ENCODE measurements at regions not wholly inside any gene's neighbourhood (a gene's known extent, or its start where the extent isn't known, plus 50 kb on each side); places are given as distances from the start of the nearest gene placed in this dataset.

DNA sequence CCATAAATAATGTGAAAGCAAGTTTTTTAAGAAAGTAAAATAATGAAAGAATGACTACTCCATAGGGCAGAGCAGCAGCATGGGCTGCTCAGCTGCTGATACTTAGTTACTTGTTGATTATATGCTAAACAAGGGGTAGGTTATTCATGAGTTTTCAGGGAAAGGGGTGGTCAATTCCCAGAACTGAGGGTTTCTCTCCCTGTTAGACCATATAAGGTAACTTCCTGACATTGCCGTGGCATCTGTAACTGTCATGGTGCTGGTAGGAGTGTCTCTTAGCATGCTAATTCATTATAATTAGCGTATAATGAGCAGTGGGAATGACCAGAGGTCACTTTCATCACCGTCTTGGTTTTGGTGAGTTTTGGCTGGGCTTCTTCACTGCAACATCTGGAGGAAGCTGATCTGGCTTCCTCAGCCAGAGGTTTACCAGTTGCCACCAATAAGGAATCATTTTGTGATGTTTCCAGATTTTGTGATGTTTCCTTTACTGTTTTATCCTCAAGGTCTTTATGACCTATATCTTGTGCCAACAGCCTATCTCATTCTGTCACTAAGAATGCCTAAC lies 121.8 kb upstream of the CHL1 start:
- peak overlapping the region in 1 of 21 experiments; percentile 58 for H3K27ac ChIP-seq
- H3K4me3 ChIP-seq: no peak overlapping the region

GRCh38 chr3:75260-75659 lies 121.3 kb upstream of the CHL1 start:
- Histone ChIP-seq H3K4me3 (no peak overlapping the region), H3K27ac (peak overlapping the region in 1 of 21 experiments; percentile 58)

DNA sequence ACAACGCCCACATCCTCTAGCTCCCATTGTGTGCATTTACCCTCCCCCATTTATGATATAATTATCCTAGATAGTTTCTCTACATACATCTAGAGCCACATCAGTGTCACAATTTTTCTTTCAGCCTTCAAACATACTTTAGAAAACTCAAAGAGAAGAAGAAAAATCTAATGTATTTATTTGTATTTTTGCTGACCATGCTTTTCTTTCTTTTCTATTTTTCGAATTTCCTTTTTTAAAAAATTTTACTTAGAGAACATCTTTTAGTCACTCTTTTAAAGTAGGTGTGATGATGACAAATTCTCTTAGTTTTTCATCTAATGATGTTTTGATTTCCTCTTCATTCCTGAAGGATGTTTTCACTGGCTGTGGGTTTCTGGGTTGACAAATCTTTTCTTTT lies 117.0 kb upstream of the CHL1 start:
- H3K4me3 ChIP-seq: no peak overlapping the region
- H3K27ac ChIP-seq: no peak overlapping the region

DNA sequence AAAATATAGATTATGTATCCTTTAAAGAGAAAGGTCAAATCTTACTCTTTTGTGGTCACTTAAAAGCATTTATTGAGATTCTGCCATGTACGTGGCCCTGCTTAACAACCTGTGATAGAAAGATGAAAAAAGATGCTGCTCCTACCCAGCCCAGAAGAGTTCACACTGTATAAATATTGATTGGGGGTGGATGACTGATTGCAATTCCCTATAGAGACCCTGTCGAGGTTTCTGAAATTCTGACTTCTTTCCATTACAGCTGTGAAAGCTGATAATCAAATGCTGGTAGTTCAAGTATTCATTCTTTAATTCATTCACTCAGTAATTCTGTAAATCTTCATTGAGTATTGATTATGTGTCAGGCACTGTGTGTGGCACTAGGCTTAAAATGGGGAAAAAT lies 114.1 kb upstream of the CHL1 start:
- no peak overlapping the region for H3K27ac ChIP-seq
- H3K4me3 ChIP-seq: no peak overlapping the region

DNA sequence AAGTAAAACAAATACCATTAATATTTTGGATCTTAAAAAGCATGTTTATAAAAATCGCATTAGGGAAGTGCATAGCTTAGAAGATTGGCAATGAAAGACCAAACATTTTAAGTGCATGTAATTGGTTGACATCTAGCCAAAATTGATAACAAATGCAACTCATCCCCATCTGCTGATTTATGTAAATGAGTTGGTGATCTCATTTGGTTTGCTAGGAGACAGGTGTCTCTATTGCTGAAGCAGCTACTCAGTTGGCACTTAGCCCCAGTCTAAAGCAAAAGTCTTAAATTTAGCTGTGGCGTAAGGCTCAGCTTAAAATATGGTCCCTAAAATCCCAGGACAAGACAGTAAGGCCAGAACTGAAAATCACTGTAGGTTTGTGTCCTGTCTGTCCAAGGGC lies 113.5 kb upstream of the CHL1 start:
- Histone ChIP-seq H3K4me3 (no peak overlapping the region), H3K27ac (no peak overlapping the region)

DNA sequence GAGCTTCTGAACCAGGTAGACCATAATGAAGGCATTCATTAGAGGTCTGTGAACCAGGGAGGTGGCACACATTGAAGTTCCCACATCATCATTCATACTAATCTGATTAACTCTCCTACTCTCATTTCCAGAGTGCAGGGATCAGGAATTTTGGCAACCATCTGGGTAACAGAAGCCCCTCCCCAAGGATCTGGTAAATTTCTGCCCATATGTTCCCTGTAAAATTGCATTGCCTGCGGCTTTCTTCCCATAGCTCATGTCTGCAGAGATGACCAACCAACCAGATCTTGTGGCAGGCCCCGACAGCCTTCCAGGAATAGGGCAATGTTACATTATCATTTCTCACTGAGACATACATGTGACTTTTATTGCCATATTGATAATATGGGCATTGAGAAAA lies 111.4 kb upstream of the CHL1 start:
- no peak overlapping the region for H3K27ac ChIP-seq
- H3K4me3 ChIP-seq: no peak overlapping the region

GRCh38 chr3:88267-88666 lies 108.3 kb upstream of the CHL1 start:
- no peak overlapping the region for H3K4me3 ChIP-seq

DNA sequence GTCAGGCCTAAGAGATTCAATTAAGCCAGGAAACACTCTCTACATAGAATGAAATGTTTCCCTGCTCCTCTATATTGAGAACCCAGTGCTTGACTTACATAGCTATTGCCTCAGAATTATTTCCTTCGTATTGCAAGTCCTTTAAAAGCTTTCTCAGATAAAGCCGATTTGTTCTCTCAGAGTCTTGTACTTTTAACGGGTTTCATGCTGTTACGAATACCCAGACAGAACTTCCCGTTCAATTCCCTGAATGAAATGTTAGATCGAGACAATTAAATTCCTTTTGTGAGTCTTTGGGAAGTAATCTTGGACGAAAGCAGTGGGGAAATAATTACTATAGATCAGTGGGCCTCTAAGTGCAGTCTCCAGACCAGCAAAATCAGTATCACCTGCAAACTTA lies 102.8 kb upstream of the CHL1 start:
- Histone ChIP-seq H3K27ac (no peak overlapping the region), H3K4me3 (no peak overlapping the region)

More at GRCh38 chr3:88267-88666, 108.3 kb upstream of the CHL1 start:
- no peak overlapping the region for H3K27ac ChIP-seq

- Histone ChIP-seq H3K27ac (no peak overlapping the region), H3K4me3 (no peak overlapping the region)
Measured at GRCh38 chr3:96259-96658, 100.3 kb upstream of the CHL1 start.

DNA sequence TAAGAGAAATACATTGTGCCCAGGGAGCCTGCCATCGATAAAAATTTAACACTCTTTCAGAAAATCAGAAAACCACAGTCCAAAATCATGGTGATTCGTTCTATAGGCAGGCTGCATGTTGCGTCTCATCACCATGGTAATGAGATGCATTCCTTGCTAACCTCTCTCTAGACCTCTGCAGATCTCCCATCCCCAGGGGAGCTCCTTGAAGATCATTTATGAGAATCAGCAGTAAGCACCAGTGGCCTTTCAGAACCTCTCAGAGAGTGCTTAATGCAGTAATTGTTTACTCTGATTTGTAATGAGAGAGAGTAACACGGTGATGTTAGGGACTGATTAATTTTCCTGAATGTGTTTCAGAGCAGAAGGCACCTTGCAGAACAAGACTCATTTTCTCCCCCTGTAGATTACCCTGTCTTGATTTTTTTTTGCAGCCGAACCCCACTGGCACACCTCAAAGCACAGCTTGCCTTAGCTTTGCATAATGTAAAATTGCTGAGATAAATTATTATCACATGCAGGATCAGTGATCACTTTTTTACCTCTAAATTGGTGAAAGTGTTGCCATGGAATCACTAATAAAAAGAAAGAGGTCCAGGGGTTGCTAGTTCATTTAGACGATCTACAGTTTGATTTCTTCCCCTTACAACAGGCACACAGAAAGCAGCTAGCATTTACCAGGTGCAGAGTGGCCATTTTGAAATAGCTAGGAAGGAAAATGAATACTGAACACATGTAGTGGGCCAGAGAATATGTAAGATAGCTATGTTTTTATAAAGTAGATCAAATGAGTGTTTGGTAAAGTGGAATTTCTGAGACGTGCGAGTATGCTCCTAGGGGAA lies 98.9 kb upstream of the CHL1 start:
- no peak overlapping the region for H3K27ac ChIP-seq
- H3K4me3 ChIP-seq: no peak overlapping the region

DNA sequence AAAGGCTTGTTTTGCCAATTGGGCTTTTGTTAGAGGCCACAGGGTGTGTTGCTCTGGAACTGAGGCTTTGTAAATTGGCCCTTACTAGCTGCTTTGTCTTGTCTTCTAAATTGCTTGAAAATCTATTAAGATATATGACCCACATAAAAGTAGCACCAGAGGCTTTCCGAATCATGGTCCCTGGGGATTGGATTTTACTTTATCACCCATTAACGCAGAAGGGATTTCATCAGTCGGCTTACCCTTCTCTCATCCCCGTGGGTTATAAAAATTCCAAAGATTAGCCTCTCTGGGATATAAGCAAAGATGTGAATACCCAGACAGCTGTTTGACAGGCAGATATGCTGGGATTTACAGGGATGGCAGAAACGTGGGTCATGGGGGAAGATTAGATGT lies 98.3 kb upstream of the CHL1 start:
- H3K27ac ChIP-seq: no peak overlapping the region

GRCh38 chr3:99506-99905 lies 97.1 kb upstream of the CHL1 start:
- Histone ChIP-seq H3K27ac (no peak overlapping the region), H3K4me3 (no peak overlapping the region)

More for the DNA sequence above, 98.3 kb upstream of the CHL1 start:
- no peak overlapping the region for H3K4me3 ChIP-seq

DNA sequence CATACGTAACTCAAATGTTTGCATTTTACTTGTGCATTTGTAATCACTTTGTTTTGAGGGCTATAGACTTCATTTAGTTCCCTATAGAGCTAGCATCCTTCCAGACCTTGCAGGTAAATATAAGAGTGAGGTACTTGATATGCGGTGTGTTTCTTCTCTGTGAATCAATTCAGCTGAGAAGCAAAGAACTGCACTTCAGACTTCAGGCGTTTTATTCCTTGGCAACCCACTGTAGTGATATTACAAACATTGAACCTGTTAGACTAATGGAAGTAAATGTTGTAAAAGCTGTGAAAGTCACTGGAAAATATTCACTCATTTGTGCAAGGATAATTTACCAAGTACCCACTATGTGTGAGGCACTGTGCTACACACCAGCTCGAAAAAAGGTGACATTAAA lies 94.1 kb upstream of the CHL1 start:
- H3K27ac ChIP-seq: no peak overlapping the region

DNA sequence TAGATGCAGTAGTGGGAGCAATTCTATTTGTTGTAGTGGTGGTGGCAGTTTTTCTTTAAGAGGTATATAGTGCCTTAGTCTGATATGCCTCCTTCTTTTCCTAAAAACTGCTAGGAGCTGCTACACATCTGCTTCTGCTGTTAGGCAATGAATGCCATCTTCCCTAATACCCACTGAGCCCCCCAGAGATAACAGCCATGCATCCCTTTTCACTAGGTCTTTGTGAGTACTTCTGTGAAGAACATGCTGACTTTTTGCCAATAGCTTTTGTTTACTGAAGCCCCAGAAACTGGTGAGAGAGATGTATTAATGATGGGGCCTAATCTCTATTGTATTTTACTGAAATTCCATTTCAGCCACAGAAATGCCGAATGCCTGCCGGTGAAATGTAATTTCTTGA lies 92.6 kb upstream of the CHL1 start:
- H3K4me3 ChIP-seq: no peak overlapping the region
- no peak overlapping the region for H3K27ac ChIP-seq

More for the DNA sequence above, 94.1 kb upstream of the CHL1 start:
- no peak overlapping the region for H3K4me3 ChIP-seq

DNA sequence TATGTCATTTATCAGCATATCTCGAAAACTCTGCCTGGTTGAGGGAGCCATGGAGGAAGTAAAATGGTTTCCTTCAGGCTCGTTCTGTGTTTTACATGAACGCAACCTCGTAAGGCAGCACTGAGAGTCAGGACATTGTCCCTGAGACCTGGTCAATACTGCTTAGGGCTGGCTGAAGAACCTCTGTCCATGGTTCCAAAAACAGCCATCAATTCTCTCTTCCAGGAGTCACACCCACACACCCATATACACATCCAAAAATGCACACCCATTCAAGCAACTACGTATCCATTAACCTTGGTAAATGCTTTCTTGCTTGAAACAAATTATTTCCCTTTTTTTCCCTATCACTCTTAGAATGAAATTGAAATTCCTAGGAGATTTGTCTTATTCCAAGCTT lies 91.0 kb upstream of the CHL1 start:
- Histone ChIP-seq H3K27ac (no peak overlapping the region), H3K4me3 (no peak overlapping the region)

- Histone ChIP-seq H3K27ac (no peak overlapping the region), H3K4me3 (no peak overlapping the region)
Measured at GRCh38 chr3:106619-107018, 89.9 kb upstream of the CHL1 start.

GRCh38 chr3:111143-112069 lies 85.2 kb upstream of the CHL1 start:
- no peak overlapping the region for H3K27ac ChIP-seq
- no peak overlapping the region for H3K4me3 ChIP-seq

DNA sequence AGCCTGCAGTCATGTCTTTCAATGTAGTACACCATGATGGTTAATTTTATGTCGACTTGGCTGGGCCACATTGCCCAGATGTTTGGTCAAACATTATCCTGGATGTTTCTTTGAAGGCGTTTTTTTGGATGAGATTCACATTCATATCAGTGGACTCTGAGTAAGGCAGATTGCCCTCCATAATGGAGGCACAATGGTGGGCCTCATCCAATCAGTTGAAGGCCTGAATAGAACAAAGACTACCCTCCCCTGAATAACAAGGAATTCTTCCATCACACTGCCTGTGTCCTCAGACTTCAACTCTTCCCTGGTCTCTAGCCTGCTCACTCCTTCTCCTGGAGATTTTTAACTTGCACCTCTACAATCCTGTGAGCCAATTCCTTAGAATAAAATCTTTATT lies 83.8 kb upstream of the CHL1 start:
- no peak overlapping the region for H3K4me3 ChIP-seq

DNA sequence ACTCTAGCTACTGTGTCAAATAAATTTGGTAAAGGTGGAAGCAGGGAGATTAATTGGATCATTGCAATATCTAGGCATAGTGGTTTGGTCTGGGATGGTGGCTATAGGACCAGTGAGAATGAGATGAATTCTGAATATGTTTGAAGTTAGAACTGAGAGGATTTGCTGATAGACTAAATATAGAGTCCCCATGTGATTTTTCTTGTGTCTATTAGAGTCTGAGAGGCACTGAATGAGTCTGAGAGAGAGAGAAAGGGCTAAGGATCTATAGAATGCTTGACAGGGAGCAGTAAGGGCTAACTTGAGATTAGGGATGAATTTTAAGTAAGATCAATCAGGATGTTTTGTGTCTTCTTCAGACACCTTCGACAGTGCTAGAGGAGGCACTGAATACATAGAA lies 77.9 kb upstream of the CHL1 start:
- Histone ChIP-seq H3K27ac (no peak overlapping the region), H3K4me3 (no peak overlapping the region)

More for the DNA sequence above, 83.8 kb upstream of the CHL1 start:
- H3K27ac ChIP-seq: no peak overlapping the region

DNA sequence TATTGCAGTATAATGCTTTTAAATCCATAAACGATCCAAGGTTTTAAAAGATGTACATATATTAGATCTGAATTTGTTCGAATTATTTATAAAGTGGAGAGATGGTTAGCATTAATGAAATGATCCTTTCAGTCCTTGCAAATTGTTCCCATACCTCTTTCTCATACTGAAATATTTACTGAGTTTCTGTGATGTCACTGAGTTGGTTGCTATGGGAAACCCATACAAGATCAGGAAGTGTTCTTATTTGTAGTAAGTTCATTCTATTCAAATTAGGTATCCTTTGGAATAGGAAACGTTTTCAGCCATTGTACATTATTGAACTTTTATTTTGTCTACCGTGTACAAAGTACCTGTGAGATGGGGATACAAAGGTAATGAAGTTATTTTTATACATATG lies 73.2 kb upstream of the CHL1 start:
- no peak overlapping the region for H3K4me3 ChIP-seq
- no peak overlapping the region for H3K27ac ChIP-seq

Data from skin epidermis (tissue), 12 donors.